ENCODE measurements at regions not wholly inside any gene's neighbourhood (a gene's known extent, or its start where the extent isn't known, plus 50 kb on each side); places are given as distances from the start of the nearest gene placed in this dataset.
A peak's percentile ranks its signal among the peaks of the same experiment; 100 is the strongest.

DNA sequence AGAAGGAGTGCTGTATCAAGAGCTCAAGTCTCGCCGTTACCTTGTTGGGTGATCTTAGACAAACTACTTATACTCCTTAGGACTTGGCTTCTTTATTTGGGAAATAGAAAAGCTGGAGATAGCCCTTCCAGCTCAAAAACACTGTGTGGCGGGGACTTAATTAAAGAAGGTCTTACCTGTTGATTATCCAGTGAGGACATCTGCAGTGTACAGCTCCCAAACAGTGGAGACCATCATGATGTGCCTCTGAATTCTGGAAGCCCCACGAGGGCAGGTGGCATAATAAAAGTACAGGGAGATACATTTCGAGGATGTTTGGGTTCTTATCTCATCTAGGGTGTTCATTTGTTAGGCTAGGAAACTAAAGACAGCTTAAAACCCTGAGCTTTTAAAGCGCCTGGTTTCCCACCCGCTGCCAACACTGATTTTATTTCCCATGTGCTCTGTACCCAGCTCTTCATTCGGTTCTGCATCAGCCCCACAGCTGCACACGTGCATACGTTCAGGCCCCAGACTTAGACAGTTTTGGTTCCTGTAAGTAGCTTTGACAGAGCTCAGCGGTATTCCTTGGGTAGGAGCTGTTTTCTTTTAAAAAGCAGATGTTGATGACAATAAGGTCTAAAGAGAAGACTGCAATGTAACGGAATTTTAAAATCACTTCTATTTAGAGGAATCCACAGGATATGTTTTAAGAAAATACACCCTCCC is 80.5 kb upstream of the SIX2 start:
- Histone ChIP-seq H3K36me3 (no peaks in the 10 kb centered on the region), H3K27me3 (replicated peaks in 1 of 7) (peaks cover 0 to 11% (median 0%) of the 10 kb centered on the region in 7 donors), H3K4me3 (no peak overlapping the region), H3K9me3 (peaks cover 0 to 4% (median 0%) of the 10 kb centered on the region in 8 donors), H3K27ac (no peak overlapping the region), H3K4me1 (no peaks in the 10 kb centered on the region)
- TF ChIP-seq, protein P1, sequence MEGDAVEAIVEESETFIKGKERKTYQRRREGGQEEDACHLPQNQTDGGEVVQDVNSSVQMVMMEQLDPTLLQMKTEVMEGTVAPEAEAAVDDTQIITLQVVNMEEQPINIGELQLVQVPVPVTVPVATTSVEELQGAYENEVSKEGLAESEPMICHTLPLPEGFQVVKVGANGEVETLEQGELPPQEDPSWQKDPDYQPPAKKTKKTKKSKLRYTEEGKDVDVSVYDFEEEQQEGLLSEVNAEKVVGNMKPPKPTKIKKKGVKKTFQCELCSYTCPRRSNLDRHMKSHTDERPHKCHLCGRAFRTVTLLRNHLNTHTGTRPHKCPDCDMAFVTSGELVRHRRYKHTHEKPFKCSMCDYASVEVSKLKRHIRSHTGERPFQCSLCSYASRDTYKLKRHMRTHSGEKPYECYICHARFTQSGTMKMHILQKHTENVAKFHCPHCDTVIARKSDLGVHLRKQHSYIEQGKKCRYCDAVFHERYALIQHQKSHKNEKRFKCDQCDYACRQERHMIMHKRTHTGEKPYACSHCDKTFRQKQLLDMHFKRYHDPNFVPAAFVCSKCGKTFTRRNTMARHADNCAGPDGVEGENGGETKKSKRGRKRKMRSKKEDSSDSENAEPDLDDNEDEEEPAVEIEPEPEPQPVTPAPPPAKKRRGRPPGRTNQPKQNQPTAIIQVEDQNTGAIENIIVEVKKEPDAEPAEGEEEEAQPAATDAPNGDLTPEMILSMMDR (IDR thresholded peaks at IDR 0.05 in 8 of 11, conservative IDR thresholded peaks at IDR 0.05 in 3 of 11) = no peak
- no peak for TF ChIP-seq POLR2A (IDR thresholded peaks at IDR 0.05)
- no peak for TF ChIP-seq POLR2AphosphoS5 (IDR thresholded peaks at IDR 0.05)
- DNase-seq = no peak
- intact Hi-C loops (cut with DNase I; ENCODE audit: low total_unique reads) = no loop called here
- WGBS, 5 donors = 76 to 84% (median 82%) methylated on average over 12 of the region's 12 CpGs

DNA sequence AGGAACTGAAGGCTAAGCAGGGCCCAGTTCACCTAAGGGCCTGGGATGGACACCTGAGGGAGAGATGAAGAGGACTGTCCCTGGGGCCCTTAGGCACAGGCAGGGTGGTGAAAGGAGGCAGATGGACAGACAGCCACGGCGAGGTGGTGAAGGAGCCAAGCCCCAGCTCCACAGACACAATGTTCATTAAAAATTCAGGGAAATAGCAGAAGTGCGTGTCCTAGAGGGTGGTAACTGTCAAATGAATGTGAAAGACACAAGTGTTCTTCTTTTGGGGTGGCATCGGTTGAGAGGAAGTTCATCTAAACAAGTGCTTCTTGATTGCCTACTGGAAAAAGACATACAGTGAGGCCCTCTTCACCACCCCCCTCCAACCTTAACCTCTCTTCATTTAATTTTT is 76.2 kb upstream of the SIX2 start:
- Histone ChIP-seq H3K4me1 (no peaks in the 10 kb centered on the region), H3K36me3 (no peaks in the 10 kb centered on the region), H3K4me3 (no peak overlapping the region), H3K9me3 (peaks cover 0 to 4% (median 0%) of the 10 kb centered on the region in 8 donors), H3K27ac (no peak overlapping the region), H3K27me3 (replicated peaks in 1 of 7) (no peaks in the 10 kb centered on the region)
- TF ChIP-seq, protein P1 (IDR thresholded peaks at IDR 0.05 in 8 of 11, conservative IDR thresholded peaks at IDR 0.05 in 3 of 11) = no peak
- 65 to 84% (median 79%) methylated on average over 4 of the region's 4 CpGs for WGBS, 5 donors
- intact Hi-C loops (cut with DNase I; ENCODE audit: low total_unique reads) = no loop called here
- no peak for DNase-seq

DNA sequence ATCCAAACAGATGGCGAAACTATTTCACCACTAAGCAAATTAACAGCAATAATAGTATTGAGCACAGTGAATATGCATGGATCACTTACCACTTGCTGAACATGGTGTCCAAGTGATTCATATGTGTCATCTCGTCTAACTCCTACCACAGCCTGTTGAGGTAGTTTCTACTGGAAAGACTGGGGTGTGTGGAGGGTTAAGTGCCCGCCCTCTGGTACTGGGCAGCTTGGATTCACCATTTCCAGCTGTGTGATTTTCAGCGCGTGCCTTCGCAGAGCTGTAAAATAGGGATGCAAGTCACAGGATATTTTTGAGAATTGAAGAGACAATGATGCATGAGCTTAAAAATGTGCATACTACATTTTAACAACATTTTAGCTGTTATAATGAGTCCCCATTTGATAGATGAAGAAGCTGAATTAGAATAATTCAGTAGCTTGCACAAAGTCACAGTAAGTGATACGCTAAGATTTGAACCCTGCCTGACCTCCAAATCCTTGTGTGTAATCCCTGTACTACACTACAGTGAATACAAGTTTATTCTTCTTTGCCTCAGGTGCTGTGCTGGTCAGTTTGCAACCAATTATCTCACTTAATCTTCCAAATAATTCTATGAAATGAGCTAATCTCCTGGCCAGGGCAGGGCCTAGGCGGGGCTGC is 75.2 kb upstream of the SIX2 start:
- H3K4me3 ChIP-seq = no peak overlapping the region
- 75 to 88% (median 79%) methylated on average over 8 of the region's 8 CpGs for WGBS, 5 donors
- TF ChIP-seq POLR2AphosphoS5 (IDR thresholded peaks at IDR 0.05) (no peak), POLR2A (IDR thresholded peaks at IDR 0.05) (no peak)
- TF ChIP-seq, protein P1 (IDR thresholded peaks at IDR 0.05 in 8 of 11, conservative IDR thresholded peaks at IDR 0.05 in 3 of 11) = no peak
- H3K4me1 ChIP-seq = no peaks in the 10 kb centered on the region
- peak; percentile 10 for DNase-seq
- H3K27ac ChIP-seq = no peak overlapping the region
- peaks cover 0 to 4% (median 0%) of the 10 kb centered on the region in 8 donors for H3K9me3 ChIP-seq
- no peaks in the 10 kb centered on the region for H3K27me3 ChIP-seq (replicated peaks in 1 of 7)
- intact Hi-C loops (cut with DNase I; ENCODE audit: low total_unique reads) = no loop called here
- no peaks in the 10 kb centered on the region for H3K36me3 ChIP-seq

DNA sequence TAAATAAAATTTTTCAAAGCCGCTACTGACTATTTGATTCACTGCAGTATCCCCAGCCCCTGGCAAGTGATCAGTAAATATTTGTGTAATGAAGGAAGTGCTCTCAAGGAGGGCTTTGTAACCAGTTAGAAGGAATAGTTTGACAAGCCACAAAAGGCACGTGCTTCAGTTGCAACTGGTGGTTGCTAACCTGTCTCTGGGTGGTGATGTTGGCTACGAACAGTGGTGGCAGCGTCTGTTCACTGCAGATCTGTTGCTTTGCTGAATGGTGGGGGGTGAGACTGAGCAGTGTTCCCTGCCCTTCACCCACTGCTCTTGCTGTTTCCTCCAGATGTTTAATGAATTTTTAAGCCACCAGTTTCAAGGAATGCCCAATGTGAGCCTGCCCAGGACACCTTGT is 73.9 kb upstream of the SIX2 start:
- TF ChIP-seq POLR2A (IDR thresholded peaks at IDR 0.05) (no peak), POLR2AphosphoS5 (IDR thresholded peaks at IDR 0.05) (no peak)
- TF ChIP-seq, protein P1 (IDR thresholded peaks at IDR 0.05 in 8 of 11, conservative IDR thresholded peaks at IDR 0.05 in 3 of 11) = no peak
- H3K4me1 ChIP-seq = no peaks in the 10 kb centered on the region
- no peaks in the 10 kb centered on the region for H3K27me3 ChIP-seq (replicated peaks in 1 of 7)
- no peak for DNase-seq
- H3K27ac ChIP-seq = no peak overlapping the region
- 37 to 54% (median 41%) methylated on average over 4 of the region's 4 CpGs for WGBS, 5 donors
- H3K4me3 ChIP-seq = no peak overlapping the region
- intact Hi-C loops (cut with DNase I; ENCODE audit: low total_unique reads) = no loop called here
- peaks cover 0 to 4% (median 0%) of the 10 kb centered on the region in 8 donors for H3K9me3 ChIP-seq
- H3K36me3 ChIP-seq = no peaks in the 10 kb centered on the region

Data from spleen (tissue), 11 donors.